Astrocyte (in vitro differentiated cells and primary cell): ENCODE measurements at regions not wholly inside any gene's neighbourhood (a gene's known extent, or its start where the extent isn't known, plus 50 kb on each side); places are given as distances from the start of the nearest gene placed in this dataset.

ENCODE experiments used
- DNase-seq: peaks from one replicate; pipeline ENCODE4 v3.0.0-alpha.2; 2010; ENCODE audit warnings: low read depth
- FAIRE-seq: peaks from 2 replicates; lab custom pipeline; 2011; peaks lifted over from hg19 to GRCh38; lab: Jason Lieb, UNC
- H2AFZ ChIP-seq: 2 replicates; pipeline ENCODE4 v1.6.0; 2012; ENCODE audit warnings: low read depth, low read length, inconsistent platforms
- H3K27ac ChIP-seq: 2 replicates; pipeline ENCODE4 v1.5.1; 2011; ENCODE audit warnings: low read depth, low read length, inconsistent platforms
- H3K27me3 ChIP-seq: 2 replicates; pipeline ENCODE4 v1.6.0; 2011; ENCODE audit warnings: low read length, inconsistent platforms; ENCODE audit not compliant: insufficient read depth
- H3K36me3 ChIP-seq: 2 replicates; pipeline ENCODE4 v1.5.1; 2011; ENCODE audit warnings: low read length, inconsistent platforms; ENCODE audit not compliant: insufficient read depth
- H3K4me1 ChIP-seq: 2 replicates; pipeline ENCODE4 v1.5.1; 2011; ENCODE audit warnings: low read length, inconsistent platforms; ENCODE audit not compliant: insufficient read depth
- H3K4me2 ChIP-seq: 2 replicates; pipeline ENCODE4 v1.6.0; 2012; ENCODE audit warnings: low read length, inconsistent platforms
- H3K4me3 ChIP-seq: 2 replicates; pipeline ENCODE4 v1.5.1; 2011; ENCODE audit warnings: low read depth, mild to moderate bottlenecking, low read length, inconsistent platforms; ENCODE audit not compliant: insufficient read depth
- H3K79me2 ChIP-seq: 2 replicates; pipeline ENCODE4 v1.6.0; 2012; ENCODE audit warnings: mild to moderate bottlenecking, low read length, inconsistent platforms; ENCODE audit not compliant: insufficient read depth
- H3K9ac ChIP-seq: 2 replicates; pipeline ENCODE4 v1.6.0; 2012; ENCODE audit warnings: mild to moderate bottlenecking, low read length, inconsistent platforms
- H3K9me3 ChIP-seq: 2 replicates; pipeline ENCODE4 v1.5.1; 2012; ENCODE audit warnings: low read depth, mild to moderate bottlenecking, low read length, inconsistent platforms; ENCODE audit not compliant: insufficient read depth
- H4K20me1 ChIP-seq: 2 replicates; pipeline ENCODE4 v1.6.0; 2012; ENCODE audit warnings: low read length, inconsistent platforms; ENCODE audit not compliant: insufficient read depth
- H3K27ac Mint-ChIP-seq: one replicate; pipeline ENCODE4 v1.8.0; 2021; ENCODE audit warnings: mild to moderate bottlenecking, mixed read lengths; ENCODE audit not compliant: unreplicated experiment
- H3K27me3 Mint-ChIP-seq: one replicate; pipeline ENCODE4 v1.8.0; 2021; ENCODE audit warnings: low read depth, mixed read lengths; ENCODE audit not compliant: unreplicated experiment
- H3K36me3 Mint-ChIP-seq: one replicate; pipeline ENCODE4 v1.8.0; 2021; ENCODE audit warnings: low read depth, mixed read lengths; ENCODE audit not compliant: unreplicated experiment
- H3K4me1 Mint-ChIP-seq: one replicate; pipeline ENCODE4 v1.8.0; 2021; ENCODE audit warnings: low read depth, mixed read lengths; ENCODE audit not compliant: unreplicated experiment
- H3K4me3 Mint-ChIP-seq: one replicate; pipeline ENCODE4 v1.8.0; 2021; ENCODE audit warnings: mild to moderate bottlenecking, moderate library complexity, mixed read lengths; ENCODE audit not compliant: unreplicated experiment
- H3K9me3 Mint-ChIP-seq: one replicate; pipeline ENCODE4 v1.8.0; 2021; ENCODE audit warnings: mild to moderate bottlenecking, mixed read lengths; ENCODE audit not compliant: unreplicated experiment
- EZH2 ChIP-seq: IDR thresholded peaks from 2 replicates; pipeline ENCODE4 v1.6.1; 2012; ENCODE audit warnings: mild to moderate bottlenecking, low read length, inconsistent platforms; ENCODE audit not compliant: insufficient read depth
- TF ChIP-seq, protein P1 (sequence below): IDR thresholded peaks from 2 replicates; pipeline ENCODE4 v1.5.1; 2011; ENCODE audit warnings: low read depth, mild to moderate bottlenecking, inconsistent platforms, low read length, moderate library complexity; ENCODE audit not compliant: insufficient read depth

- H3K4me3 Mint-ChIP-seq, result no peak overlapping the region
These were observed 220.5 kb upstream of the RAB6C start for GRCh38 chr2:129758784-129759471.

DNA sequence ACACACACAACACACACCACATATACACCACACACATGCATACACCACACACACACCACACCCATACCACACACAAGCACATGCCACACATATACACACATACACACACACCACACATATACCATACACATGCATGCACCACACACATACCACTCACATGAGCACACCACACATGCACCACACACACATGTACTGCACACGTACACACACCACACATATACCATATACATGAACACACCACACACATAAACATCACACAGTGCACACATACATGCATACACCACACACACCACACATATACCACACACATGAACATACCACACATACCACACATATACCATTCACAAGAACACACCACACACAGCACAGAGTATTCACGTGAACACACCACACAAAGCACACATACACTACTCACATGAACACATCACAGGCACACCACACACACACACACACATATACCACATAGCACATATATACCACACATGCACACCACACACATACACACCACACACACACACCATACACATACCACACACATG is 219.9 kb upstream of the RAB6C start:
- Mint-ChIP-seq H3K4me3 (no peak overlapping the region), H3K27me3 (peaks cover 24% of the 10 kb centered on the region), H3K27ac (no peak overlapping the region), H3K36me3 (no peaks in the 10 kb centered on the region), H3K9me3 (no peaks in the 10 kb centered on the region), H3K4me1 (no peaks in the 10 kb centered on the region)
- no peaks in the 10 kb centered on the region for H3K36me3 ChIP-seq
- H3K27me3 ChIP-seq, result no peaks in the 10 kb centered on the region
- H3K79me2 ChIP-seq, result no peaks in the 10 kb centered on the region
- H3K27ac ChIP-seq, result no peak overlapping the region
- H3K9me3 ChIP-seq, result no peaks in the 10 kb centered on the region
- H4K20me1 ChIP-seq, result no peaks in the 10 kb centered on the region
- no peak overlapping the region for H2AFZ ChIP-seq
- DNase-seq, result no peak
- no peak overlapping the region for H3K4me2 ChIP-seq
- TF ChIP-seq, protein P1, sequence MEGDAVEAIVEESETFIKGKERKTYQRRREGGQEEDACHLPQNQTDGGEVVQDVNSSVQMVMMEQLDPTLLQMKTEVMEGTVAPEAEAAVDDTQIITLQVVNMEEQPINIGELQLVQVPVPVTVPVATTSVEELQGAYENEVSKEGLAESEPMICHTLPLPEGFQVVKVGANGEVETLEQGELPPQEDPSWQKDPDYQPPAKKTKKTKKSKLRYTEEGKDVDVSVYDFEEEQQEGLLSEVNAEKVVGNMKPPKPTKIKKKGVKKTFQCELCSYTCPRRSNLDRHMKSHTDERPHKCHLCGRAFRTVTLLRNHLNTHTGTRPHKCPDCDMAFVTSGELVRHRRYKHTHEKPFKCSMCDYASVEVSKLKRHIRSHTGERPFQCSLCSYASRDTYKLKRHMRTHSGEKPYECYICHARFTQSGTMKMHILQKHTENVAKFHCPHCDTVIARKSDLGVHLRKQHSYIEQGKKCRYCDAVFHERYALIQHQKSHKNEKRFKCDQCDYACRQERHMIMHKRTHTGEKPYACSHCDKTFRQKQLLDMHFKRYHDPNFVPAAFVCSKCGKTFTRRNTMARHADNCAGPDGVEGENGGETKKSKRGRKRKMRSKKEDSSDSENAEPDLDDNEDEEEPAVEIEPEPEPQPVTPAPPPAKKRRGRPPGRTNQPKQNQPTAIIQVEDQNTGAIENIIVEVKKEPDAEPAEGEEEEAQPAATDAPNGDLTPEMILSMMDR, result no peak
- no peak for TF ChIP-seq EZH2
- no peak overlapping the region for H3K9ac ChIP-seq
- no peaks in the 10 kb centered on the region for H3K4me1 ChIP-seq
- FAIRE-seq, result peak; percentile 43
- no peak overlapping the region for H3K4me3 ChIP-seq

More at GRCh38 chr2:129758784-129759471, 220.5 kb upstream of the RAB6C start:
- no peaks in the 10 kb centered on the region for H3K9me3 ChIP-seq
- no peak overlapping the region for H3K4me3 ChIP-seq
- H3K79me2 ChIP-seq, result no peaks in the 10 kb centered on the region
- no peak for FAIRE-seq
- no peak overlapping the region for H3K27ac Mint-ChIP-seq
- no peaks in the 10 kb centered on the region for H3K36me3 Mint-ChIP-seq
- H3K9ac ChIP-seq, result no peak overlapping the region
- no peaks in the 10 kb centered on the region for H4K20me1 ChIP-seq
- no peak for TF ChIP-seq EZH2
- TF ChIP-seq, protein P1, result no peak
- DNase-seq, result no peak
- no peaks in the 10 kb centered on the region for H3K4me1 Mint-ChIP-seq
- no peaks in the 10 kb centered on the region for H3K36me3 ChIP-seq
- H3K4me1 ChIP-seq, result no peaks in the 10 kb centered on the region
- H3K9me3 Mint-ChIP-seq, result no peaks in the 10 kb centered on the region
- H3K4me2 ChIP-seq, result peak overlapping the region; percentile 54
- H3K27me3 ChIP-seq, result no peaks in the 10 kb centered on the region
- H3K27me3 Mint-ChIP-seq, result peaks cover 26% of the 10 kb centered on the region
- H2AFZ ChIP-seq, result peak overlapping the region; percentile 52
- H3K27ac ChIP-seq, result no peak overlapping the region

DNA sequence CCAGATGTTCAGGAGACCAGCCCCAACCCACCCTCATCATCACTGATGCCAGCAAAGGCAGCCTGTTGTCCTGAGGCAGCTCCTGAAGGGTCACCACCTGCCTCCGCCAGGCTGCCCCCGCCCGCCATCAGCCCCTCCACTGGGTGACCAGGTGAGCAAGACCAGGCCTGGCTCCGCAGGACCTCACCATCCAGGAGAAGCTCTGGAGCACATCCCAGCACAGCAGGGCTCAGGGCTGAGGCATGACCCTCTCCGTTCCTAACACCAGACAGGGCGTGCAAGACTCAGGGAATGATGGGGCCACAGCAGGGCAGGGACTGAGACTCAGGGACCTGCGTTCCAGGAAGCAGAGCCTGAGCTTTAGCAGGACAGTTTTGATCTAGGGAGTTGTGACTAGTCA is 218.8 kb upstream of the RAB6C start:
- FAIRE-seq (no peak), DNase-seq (no peak)
- Mint-ChIP-seq H3K9me3 (no peaks in the 10 kb centered on the region), H3K4me1 (no peaks in the 10 kb centered on the region), H3K36me3 (no peaks in the 10 kb centered on the region), H3K27ac (no peak overlapping the region), H3K4me3 (no peak overlapping the region), H3K27me3 (peaks cover 24% of the 10 kb centered on the region)
- no peaks in the 10 kb centered on the region for H3K36me3 ChIP-seq
- no peaks in the 10 kb centered on the region for H3K79me2 ChIP-seq
- no peak overlapping the region for H3K9ac ChIP-seq
- H3K27me3 ChIP-seq, result no peaks in the 10 kb centered on the region
- no peak for TF ChIP-seq EZH2
- TF ChIP-seq, protein P1, result no peak
- no peaks in the 10 kb centered on the region for H4K20me1 ChIP-seq
- H3K4me3 ChIP-seq, result no peak overlapping the region
- no peaks in the 10 kb centered on the region for H3K9me3 ChIP-seq
- no peak overlapping the region for H3K27ac ChIP-seq
- H3K4me1 ChIP-seq, result no peaks in the 10 kb centered on the region
- no peak overlapping the region for H2AFZ ChIP-seq
- no peak overlapping the region for H3K4me2 ChIP-seq
